ENCODE measurements at regions not wholly inside any gene's neighbourhood (a gene's known extent, or its start where the extent isn't known, plus 50 kb on each side); places are given as distances from the start of the nearest gene placed in this dataset.

DNA sequence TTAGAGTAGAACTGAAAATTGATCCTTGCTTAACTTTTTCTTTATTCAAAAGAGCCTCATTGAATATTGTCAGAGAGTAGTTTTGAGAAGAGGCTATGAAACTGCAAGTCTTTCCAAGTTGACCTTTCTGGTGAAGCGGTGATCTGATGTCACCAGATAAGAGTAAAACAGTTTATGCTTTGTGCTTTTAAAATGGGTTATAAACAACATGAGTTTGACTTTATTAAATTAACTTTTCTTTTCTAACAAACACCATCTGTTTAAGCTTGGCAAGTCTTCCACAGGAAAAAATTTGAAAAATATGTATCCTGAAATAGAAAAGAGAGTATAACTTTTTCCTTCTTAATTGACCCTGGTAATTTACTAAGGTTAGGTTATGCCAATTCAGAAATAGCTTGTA is 408.7 kb upstream of the NOVA1 start:
- H3K4me3 ChIP-seq: no peak overlapping the region
- intact Hi-C loops (cut with DNase I; ENCODE audit: low total_unique reads): no loop called here
- H3K4me1 ChIP-seq: no peaks in the 10 kb centered on the region
- DNase-seq: no peak
- TF ChIP-seq POLR2A (IDR thresholded peaks at IDR 0.05) (no peak), CTCF (IDR thresholded peaks at IDR 0.05) (no peak)
- no peaks in the 10 kb centered on the region for H3K9me3 ChIP-seq
- no peaks in the 10 kb centered on the region for H3K27me3 ChIP-seq
- H3K27ac ChIP-seq: no peak overlapping the region
- H3K36me3 ChIP-seq (ENCODE audit: low read depth, missing control alignments): no peaks in the 10 kb centered on the region
- WGBS, 2 donors: 59 to 62% methylated on average over 1 of the region's 1 CpG

DNA sequence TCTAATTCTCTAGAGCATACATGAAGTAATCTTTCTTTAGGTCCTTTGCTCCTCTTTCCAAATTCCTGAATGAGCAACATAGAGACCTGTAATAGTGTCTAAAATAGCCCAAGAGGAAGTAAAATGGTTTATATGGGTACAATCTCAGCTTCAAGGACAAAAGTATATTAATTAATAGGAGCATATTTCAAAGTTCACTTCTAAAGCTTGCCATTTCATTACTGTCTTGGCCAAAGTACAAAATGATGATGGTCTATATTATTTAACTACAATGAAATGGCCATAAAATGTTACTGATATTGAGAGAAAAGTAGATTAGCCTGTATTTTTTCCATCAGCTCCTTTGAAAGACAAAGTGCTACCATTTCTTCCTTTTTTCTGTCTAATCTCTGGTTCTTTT is 410.4 kb upstream of the NOVA1 start:
- no peak for TF ChIP-seq POLR2A (IDR thresholded peaks at IDR 0.05)
- TF ChIP-seq CTCF (IDR thresholded peaks at IDR 0.05): no peak
- Histone ChIP-seq H3K36me3 (ENCODE audit: low read depth, missing control alignments) (no peaks in the 10 kb centered on the region), H3K27me3 (no peaks in the 10 kb centered on the region), H3K27ac (no peak overlapping the region), H3K9me3 (no peaks in the 10 kb centered on the region), H3K4me3 (no peak overlapping the region), H3K4me1 (no peaks in the 10 kb centered on the region)
- intact Hi-C loops (cut with DNase I; ENCODE audit: low total_unique reads): no loop called here
- DNase-seq: no peak

- DNase-seq: no peak
- H3K27ac ChIP-seq: no peak overlapping the region
- no peaks in the 10 kb centered on the region for H3K36me3 ChIP-seq (ENCODE audit: low read depth, missing control alignments)
- no peak for TF ChIP-seq CTCF (IDR thresholded peaks at IDR 0.05)
- WGBS, 2 donors: 61 to 72% methylated on average over 3 of the region's 3 CpGs
- no peaks in the 10 kb centered on the region for H3K9me3 ChIP-seq
- H3K27me3 ChIP-seq: no peaks in the 10 kb centered on the region
- H3K4me1 ChIP-seq: no peaks in the 10 kb centered on the region
- intact Hi-C loops (cut with DNase I; ENCODE audit: low total_unique reads): no loop called here
- no peak overlapping the region for H3K4me3 ChIP-seq
These were observed 414.8 kb upstream of the NOVA1 start for GRCh38 chr14:27012641-27013040.

DNA sequence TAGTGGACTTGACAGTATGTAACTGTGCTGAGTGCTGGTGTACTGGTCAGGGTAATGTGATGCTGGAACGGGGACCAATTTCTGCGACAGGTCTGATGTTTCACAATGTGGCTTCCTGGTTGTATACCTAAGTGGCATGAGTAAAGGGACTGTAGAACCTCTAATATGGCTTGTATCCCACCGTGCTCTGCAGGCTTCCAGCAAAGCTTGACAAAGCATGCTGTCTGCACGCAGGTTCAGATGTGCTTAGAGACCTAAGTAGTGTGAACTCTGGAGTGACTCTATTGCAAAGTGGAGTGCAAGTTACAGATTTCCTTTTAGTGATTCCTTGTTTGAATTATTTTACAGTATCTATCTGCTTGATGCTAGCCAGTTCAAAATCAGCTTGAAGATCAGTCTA is 415.8 kb upstream of the NOVA1 start:
- H3K36me3 ChIP-seq (ENCODE audit: low read depth, missing control alignments): no peaks in the 10 kb centered on the region
- WGBS, 2 donors: 84 to 90% methylated on average over 4 of the region's 4 CpGs
- no peaks in the 10 kb centered on the region for H3K4me1 ChIP-seq
- H3K4me3 ChIP-seq: no peak overlapping the region
- no peaks in the 10 kb centered on the region for H3K27me3 ChIP-seq
- H3K27ac ChIP-seq: no peak overlapping the region
- H3K9me3 ChIP-seq: no peaks in the 10 kb centered on the region
- no peak for DNase-seq
- TF ChIP-seq POLR2A (IDR thresholded peaks at IDR 0.05) (no peak), CTCF (IDR thresholded peaks at IDR 0.05) (no peak)
- intact Hi-C loops (cut with DNase I; ENCODE audit: low total_unique reads): no loop called here

- WGBS, 2 donors: 88 to 93% methylated on average over 1 of the region's 1 CpG
- Histone ChIP-seq H3K4me1 (no peaks in the 10 kb centered on the region), H3K9me3 (no peaks in the 10 kb centered on the region), H3K4me3 (no peak overlapping the region), H3K27me3 (no peaks in the 10 kb centered on the region), H3K27ac (no peak overlapping the region), H3K36me3 (ENCODE audit: low read depth, missing control alignments) (no peaks in the 10 kb centered on the region)
- TF ChIP-seq CTCF (IDR thresholded peaks at IDR 0.05) (no peak), POLR2A (IDR thresholded peaks at IDR 0.05) (no peak)
- DNase-seq: no peak
- intact Hi-C loops (cut with DNase I; ENCODE audit: low total_unique reads): no loop called here
These were observed 417.2 kb upstream of the NOVA1 start for GRCh38 chr14:27015065-27015464.
